HUDEP-2 (cell line): ENCODE measurements at regions not wholly inside any gene's neighbourhood (a gene's known extent, or its start where the extent isn't known, plus 50 kb on each side); places are given as distances from the start of the nearest gene placed in this dataset.
A peak's percentile ranks its signal among the peaks of the same experiment; 100 is the strongest.

Experiments
- DNase-seq, 76 experiments: peaks; one replicate each; lab custom pipeline; 2025; ENCODE audit not compliant: unreplicated experiment in 76 of 76; lab: John Stamatoyannopoulos, UW

DNA sequence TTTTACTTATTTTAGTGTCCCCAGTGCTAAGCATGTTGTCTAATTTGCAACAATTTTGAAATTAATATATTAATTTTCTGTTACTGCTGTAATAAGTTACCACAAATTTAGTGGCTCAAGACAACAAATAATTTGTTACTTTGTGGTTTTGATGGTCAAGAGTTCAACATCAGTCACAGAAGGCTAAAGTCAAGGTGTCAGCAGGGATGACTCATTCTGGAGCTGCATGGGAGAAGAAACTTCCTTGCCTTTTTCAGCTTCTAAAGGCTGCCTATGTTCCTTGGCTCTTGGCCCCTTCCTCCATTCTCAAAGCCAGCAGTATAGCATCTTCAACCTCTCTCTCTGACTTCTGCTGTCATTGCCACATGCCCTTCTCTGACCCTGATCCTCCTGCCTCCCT lies 271.8 kb downstream of the HLX start:
- no peak for DNase-seq

DNA sequence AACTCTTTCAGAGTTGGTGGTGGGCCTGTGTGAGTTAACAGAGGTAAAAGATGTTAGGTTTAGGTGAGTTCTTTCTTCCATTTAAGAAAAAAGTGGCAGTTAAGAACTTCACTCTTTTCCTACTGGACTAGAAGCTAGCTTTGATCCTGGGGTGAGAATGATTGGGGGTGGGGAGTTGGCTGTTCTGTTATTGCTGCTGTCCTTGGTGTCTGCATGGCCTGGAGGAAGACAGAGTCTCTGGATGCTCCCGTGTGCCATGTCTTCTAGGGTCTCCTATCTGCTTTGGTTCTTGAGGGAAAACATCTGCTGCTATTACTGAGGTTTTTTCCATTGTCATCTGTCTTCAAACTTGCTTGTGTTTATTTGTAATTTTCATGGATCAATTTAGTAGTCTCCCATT lies 275.7 kb downstream of the HLX start:
- DNase-seq = no peak

GRCh38 chr1:221157026-221157761 lies 278.0 kb downstream of the HLX start:
- no peak for DNase-seq

DNA sequence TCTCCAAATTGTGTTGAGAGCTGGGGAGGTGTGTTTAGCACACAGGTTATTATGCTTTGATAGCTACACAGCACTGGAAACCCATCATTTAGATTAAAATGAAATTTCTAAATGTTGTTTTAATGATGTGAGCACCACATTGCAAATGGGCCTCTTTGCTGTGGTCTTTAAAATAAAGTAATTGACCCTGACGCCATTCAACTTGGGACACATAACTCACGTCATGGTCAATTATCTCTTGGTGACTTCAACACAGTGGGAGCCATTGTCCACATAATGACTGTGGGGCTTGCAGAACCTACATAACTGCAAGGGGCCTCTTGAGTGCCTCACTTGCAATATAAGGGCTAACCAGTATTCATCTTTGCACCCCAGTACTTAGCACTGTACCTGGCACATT lies 280.4 kb downstream of the HLX start:
- DNase-seq = no peak

DNA sequence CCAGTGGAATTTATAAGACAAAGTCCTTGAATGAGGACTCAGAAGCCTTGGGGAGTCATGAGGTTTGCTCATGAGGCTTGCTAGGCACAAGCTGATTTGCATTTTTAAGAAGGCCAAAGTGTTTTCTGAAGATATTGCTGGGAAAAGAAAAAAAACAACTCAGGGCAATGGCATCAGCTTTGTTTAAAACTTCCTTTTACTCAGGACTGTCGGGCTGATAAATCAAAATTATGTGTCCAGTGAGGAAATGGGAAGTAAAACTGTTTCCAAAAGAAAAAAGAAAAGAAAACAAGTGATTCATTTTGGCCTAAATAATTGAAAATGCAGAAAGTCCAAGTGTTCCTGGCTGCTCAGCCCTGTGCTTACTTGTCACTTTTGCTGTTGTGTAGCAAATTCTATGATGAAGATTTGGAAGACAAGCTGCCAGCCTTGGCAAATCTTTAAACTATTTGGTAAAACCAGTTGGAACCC lies 282.4 kb downstream of the HLX start:
- no peak for DNase-seq

DNA sequence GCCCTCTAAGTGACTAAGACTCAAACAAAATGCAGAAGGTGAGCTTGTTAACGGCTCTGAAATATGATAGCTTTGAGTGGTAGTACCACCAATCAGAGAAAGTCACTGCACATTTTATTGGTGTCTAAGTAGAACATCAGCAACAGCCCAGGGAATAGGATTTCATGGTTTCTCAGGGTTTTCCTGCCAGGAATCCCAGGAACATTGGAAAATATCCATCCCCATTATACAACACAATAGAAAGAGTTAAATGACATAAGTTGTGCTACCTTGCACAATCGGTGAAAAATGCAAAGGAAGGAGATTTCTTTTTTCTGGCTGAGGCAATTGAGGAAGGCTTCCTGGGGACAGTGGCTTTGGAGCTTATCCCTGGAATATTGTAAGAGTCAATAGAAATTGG lies 283.1 kb downstream of the HLX start:
- DNase-seq = no peak

DNA sequence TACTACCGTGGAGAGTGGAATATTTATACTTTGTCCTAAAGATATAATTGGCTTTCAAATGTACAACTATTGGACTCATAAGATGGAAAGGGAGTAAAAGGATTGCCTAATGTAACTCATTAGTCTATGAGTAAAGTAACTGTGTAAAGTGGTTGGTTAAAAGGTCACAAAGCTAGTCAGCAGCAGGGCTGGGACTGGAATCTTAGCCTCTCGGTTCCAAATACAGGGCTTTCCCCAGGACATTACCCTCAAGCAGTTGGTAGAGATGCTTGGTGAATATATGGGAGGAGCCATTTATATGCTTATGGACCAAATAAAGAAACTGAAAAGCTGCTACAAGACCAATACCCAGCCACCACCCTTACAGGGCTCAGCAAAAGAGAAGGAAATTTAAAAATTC lies 283.7 kb downstream of the HLX start:
- DNase-seq = no peak

DNA sequence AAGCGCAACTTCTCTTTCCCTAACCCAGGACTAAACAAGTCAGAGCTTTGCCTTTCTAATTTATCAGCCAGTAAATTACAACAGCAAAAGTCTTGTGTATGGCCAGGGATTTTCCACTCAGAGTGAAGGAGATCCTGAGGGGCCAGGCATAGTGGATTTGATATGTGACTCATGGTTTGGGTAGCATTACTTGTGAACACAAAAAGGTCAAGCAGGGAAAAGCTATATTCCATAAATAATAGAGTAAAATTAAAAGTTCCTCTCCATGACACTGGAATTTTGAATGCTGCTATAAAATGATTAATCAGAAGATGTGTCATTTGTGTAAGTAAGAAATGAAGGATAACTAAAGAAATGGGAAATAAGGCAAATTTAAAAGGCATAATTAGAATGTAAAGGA lies 284.8 kb downstream of the HLX start:
- DNase-seq = no peak

DNA sequence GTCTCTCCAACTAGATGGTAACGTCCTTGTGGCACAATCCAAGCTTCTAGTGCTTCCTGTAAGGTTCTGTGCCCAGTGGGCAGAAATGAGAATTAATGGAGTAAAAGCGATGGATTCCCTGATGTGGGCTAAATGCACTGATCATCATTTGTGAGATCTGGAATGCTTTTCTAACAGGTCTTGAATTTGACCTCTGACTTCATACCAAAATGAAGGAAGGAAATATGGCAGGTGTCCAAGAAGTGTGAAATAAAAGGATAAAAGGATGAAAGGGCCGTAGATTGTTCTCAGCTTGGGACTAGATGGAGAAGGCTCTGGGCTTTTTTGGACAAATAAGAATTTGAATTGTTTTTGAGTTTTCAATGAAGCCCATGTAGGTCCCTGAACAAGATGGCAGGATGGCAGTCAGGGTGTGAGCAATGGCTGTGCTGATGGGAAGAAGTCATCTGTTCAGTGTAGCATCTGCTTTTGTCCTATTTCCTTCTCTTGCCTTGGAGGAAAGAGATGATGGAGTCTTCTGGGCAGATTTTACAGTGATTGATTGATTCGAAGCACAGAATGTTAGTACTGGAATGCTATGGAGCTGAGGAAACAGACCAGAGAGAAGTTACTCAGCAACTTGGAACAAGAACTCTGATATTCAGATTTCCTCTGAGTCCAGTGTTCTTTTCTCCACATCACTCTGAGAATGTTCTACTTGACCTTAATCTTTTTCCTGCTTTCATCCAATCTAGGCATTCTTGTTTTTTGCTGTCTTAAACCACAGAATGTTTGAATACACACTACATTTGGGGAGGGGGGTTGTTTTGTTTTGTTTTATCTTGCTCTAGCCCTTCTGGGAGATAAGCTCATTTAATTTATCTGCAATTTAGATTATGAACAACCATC lies 286.0 kb downstream of the HLX start:
- no peak for DNase-seq

DNA sequence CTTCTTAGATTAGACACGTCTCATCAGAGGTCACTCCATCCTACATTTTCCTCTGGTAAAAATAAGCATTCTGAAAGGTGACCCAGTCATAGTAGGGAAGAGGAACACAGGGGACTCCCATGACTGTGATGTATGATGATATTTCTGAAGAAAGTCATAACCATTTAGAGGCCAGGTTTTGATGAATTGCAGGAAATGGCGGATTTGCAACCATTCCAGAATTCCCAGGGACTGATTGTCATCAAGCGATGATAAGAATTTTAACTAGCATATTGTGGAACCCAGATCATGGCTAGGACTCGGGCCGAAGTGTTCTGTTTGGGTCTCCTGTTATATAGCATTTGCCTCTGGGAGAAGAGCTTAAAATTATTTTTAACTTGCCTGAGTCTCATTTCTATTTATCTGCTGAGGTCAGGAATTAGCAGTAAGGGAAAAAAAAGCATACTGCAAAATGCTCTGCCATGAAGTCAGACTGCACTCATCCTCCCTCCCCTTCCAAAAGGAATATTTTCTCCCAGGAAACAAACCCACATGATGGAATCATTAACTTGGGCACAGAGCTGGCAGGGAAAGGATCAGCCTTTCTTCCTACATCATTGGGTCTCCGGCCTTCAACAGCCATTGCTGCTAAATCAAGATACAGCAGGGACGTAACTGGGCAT lies 286.7 kb downstream of the HLX start:
- no peak for DNase-seq

- no peak for DNase-seq
Measured at GRCh38 chr1:221166559-221167318, 287.5 kb downstream of the HLX start.

- no peak for DNase-seq
Measured at GRCh38 chr1:221169447-221169889, 290.2 kb downstream of the HLX start.

- DNase-seq = no peak
Measured at GRCh38 chr1:221170171-221170570, 290.9 kb downstream of the HLX start.

GRCh38 chr1:221171768-221172167 lies 292.5 kb downstream of the HLX start:
- DNase-seq = no peak

- DNase-seq = no peak
Measured at GRCh38 chr1:221172841-221173240, 293.6 kb downstream of the HLX start.

- peak in 1 of 76 experiments; percentile 24 for DNase-seq
Measured at GRCh38 chr1:221174330-221174993, 295.2 kb downstream of the HLX start.

- no peak for DNase-seq
Measured at GRCh38 chr1:221175249-221175648, 296.0 kb downstream of the HLX start.

DNA sequence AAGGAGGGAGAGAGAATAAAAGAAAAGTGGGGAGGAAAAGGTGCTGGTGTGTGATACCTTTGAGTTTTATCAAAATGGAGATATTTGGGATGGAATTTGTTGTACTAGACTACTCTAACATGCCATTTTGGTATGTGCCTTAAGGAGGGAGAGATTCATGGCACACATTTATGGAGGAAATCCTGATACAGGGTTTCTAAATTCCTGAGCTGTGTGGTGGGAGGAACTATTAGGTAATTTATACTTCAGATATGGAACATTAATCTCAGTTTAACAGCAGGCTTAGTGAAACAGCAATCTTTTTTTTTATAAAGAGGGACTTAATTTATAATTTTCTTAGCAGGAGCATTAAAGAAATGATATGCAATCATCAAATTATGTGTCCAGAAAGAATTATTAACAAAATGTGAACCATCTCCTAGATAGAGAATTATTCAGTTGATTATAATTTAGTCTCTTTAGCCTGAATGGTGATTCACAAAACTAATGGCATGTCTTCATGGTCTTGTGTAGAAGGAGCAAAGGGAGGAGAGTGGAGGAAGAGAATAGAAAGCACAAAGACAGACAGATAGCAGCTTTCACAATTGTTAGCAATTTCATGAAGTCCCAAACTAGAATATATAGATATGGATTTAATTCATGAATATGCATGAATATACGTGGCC lies 301.6 kb downstream of the HLX start:
- no peak for DNase-seq

- no peak for DNase-seq
Measured at GRCh38 chr1:221182791-221183533, 303.7 kb downstream of the HLX start.
